Neural cell (in vitro differentiated cells): ENCODE measurements at regions not wholly inside any gene's neighbourhood (a gene's known extent, or its start where the extent isn't known, plus 50 kb on each side); places are given as distances from the start of the nearest gene placed in this dataset.

ENCODE experiments used
- H2AFZ ChIP-seq: fragments of 200-600, 300-800 bp; sonication (generic), shearing (Covaris generic); 2 replicates; pipeline ENCODE4 v1.6.0; 2014; ENCODE audit warnings: low read depth, mild to moderate bottlenecking, antibody characterized with exemption, low read length, moderate library complexity
- H3F3A ChIP-seq: fragments of 200-600 bp; shearing (Covaris generic); 2 replicates; pipeline ENCODE4 v1.6.1; 2016; ENCODE audit warnings: mild to moderate bottlenecking, moderate library complexity, mixed read lengths, antibody characterized with exemption, low read length; ENCODE audit not compliant: insufficient read depth, poor library complexity, severe bottlenecking
- H3K27ac ChIP-seq: fragments of 200-600, 300-800 bp; sonication (generic), shearing (Covaris generic); 2 replicates; pipeline ENCODE4 v1.5.1; 2014; ENCODE audit warnings: mild to moderate bottlenecking, low read length, moderate library complexity
- H3K27me3 ChIP-seq: fragments of 300-800, 200-600 bp; sonication (generic), shearing (Covaris generic); 2 replicates; pipeline ENCODE4 v1.6.0; 2014; ENCODE audit warnings: mild to moderate bottlenecking, low read depth, low read length, moderate library complexity; ENCODE audit not compliant: insufficient read depth
- H3K36me3 ChIP-seq: fragments of 300-800, 200-600 bp; sonication (generic), shearing (Covaris generic); 2 replicates; pipeline ENCODE4 v1.5.1; 2014; ENCODE audit warnings: mild to moderate bottlenecking, antibody characterized with exemption, low read length, moderate library complexity; ENCODE audit not compliant: insufficient read depth
- H3K4me2 ChIP-seq: fragments of 300-800, 200-600 bp; sonication (generic), shearing (Covaris generic); 2 replicates; pipeline ENCODE4 v1.6.0; 2014; ENCODE audit warnings: mild to moderate bottlenecking, low read length
- H3K4me3 ChIP-seq: fragments of 300-800, 200-600 bp; sonication (generic), shearing (Covaris generic); 2 replicates; pipeline ENCODE4 v1.5.1; 2014; ENCODE audit warnings: mild to moderate bottlenecking, low read length, moderate library complexity
- H3K79me2 ChIP-seq: fragments of 200-600 bp; shearing (Covaris generic); replicated peaks from 2 replicates; pipeline ENCODE4 v1.6.0; 2014; ENCODE audit warnings: mild to moderate bottlenecking, low read length, moderate library complexity; ENCODE audit not compliant: insufficient read depth
- H3K9ac ChIP-seq: fragments of 300-800, 200-600 bp; sonication (generic), shearing (Covaris generic); 2 replicates; pipeline ENCODE4 v1.6.1; 2016; ENCODE audit warnings: mild to moderate bottlenecking, low read length, mixed read lengths
- H3K9me2 ChIP-seq: fragments of 200-600 bp; shearing (Covaris generic); 2 replicates; pipeline ENCODE4 v1.6.1; 2016; ENCODE audit warnings: mild to moderate bottlenecking, low read length, mixed read lengths; ENCODE audit not compliant: insufficient read depth
- H3K9me3 ChIP-seq: fragments of 200-600, 300-800 bp; sonication (generic), shearing (Covaris generic); 2 replicates; pipeline ENCODE4 v1.6.1; 2016; ENCODE audit warnings: mild to moderate bottlenecking, mixed run types, low read length, moderate library complexity, mixed read lengths
- H4K20me1 ChIP-seq: fragments of 200-600 bp; shearing (Covaris generic); 2 replicates; pipeline ENCODE4 v1.6.1; 2016; ENCODE audit warnings: mild to moderate bottlenecking, mixed run types; ENCODE audit not compliant: insufficient read depth
- CTCF ChIP-seq: fragments of 450-650 bp; IDR thresholded peaks from 2 replicates; pipeline ENCODE4 v1.5.1; 2014; ENCODE audit warnings: antibody characterized with exemption, mild to moderate bottlenecking, moderate library complexity; ENCODE audit not compliant: poor library complexity, severe bottlenecking
- EP300 ChIP-seq: fragments of 450-650 bp; conservative IDR thresholded peaks from 2 replicates; pipeline ENCODE4 v1.6.1; 2014; ENCODE audit warnings: antibody characterized with exemption, mild to moderate bottlenecking, moderate library complexity; ENCODE audit not compliant: poor library complexity, severe bottlenecking
- EZH2 ChIP-seq: fragments of 200-600, 300-800 bp; shearing (Covaris generic), sonication (generic); IDR thresholded peaks from 2 replicates; pipeline ENCODE4 v1.6.1; 2014; ENCODE audit warnings: antibody characterized with exemption, low read length, borderline replicate concordance, mild to moderate bottlenecking; ENCODE audit not compliant: insufficient read depth, poor library complexity, severe bottlenecking
- MXI1 ChIP-seq: fragments of 450-650 bp; conservative IDR thresholded peaks from 2 replicates; pipeline ENCODE4 v1.6.1; 2014; ENCODE audit warnings: antibody characterized with exemption, mild to moderate bottlenecking; ENCODE audit not compliant: poor library complexity, severe bottlenecking
- POLR2AphosphoS5 ChIP-seq: IDR thresholded peaks from 2 replicates; pipeline ENCODE4 v1.6.1; 2012
- RAD21 ChIP-seq: fragments of 450-650 bp; conservative IDR thresholded peaks from 2 replicates; pipeline ENCODE4 v1.6.1; 2014; ENCODE audit warnings: antibody characterized with exemption, mild to moderate bottlenecking, moderate library complexity
- REST ChIP-seq: IDR thresholded peaks from 2 replicates; pipeline ENCODE4 v1.6.1; 2012; ENCODE audit warnings: borderline replicate concordance
- SMC3 ChIP-seq: fragments of 450-650 bp; conservative IDR thresholded peaks from 2 replicates; pipeline ENCODE4 v1.6.1; 2014; ENCODE audit warnings: antibody characterized with exemption, mild to moderate bottlenecking, moderate library complexity; ENCODE audit not compliant: poor library complexity
- TAF1 ChIP-seq: IDR thresholded peaks from 2 replicates; pipeline ENCODE4 v1.6.1; 2012; ENCODE audit warnings: low read depth

GRCh38 chr4:181939199-181939945, 303.8 kb upstream of the TENM3 start:
- H3K27me3 ChIP-seq: no peaks in the 10 kb centered on the region
- no peaks in the 10 kb centered on the region for H3K9me2 ChIP-seq
- no peaks in the 10 kb centered on the region for H3K36me3 ChIP-seq
- TF ChIP-seq SMC3: no peak
- TF ChIP-seq POLR2AphosphoS5: no peak
- no peak for TF ChIP-seq EP300
- no peak for TF ChIP-seq TAF1
- TF ChIP-seq MXI1: no peak
- no peak for TF ChIP-seq RAD21
- no peak for TF ChIP-seq REST
- TF ChIP-seq EZH2: no peak
- no peak for TF ChIP-seq CTCF
- no peak overlapping the region for H3K9ac ChIP-seq
- no peak overlapping the region for H3K27ac ChIP-seq
- H4K20me1 ChIP-seq: no peaks in the 10 kb centered on the region
- no peak overlapping the region for H3K4me3 ChIP-seq
- no peak overlapping the region for H3K4me2 ChIP-seq
- no peaks in the 10 kb centered on the region for H3K9me3 ChIP-seq
- no peaks in the 10 kb centered on the region for H3K79me2 ChIP-seq
- no peaks in the 10 kb centered on the region for H3F3A ChIP-seq
- no peak overlapping the region for H2AFZ ChIP-seq

- Histone ChIP-seq H3K36me3 (no peaks in the 10 kb centered on the region), H3K27me3 (no peaks in the 10 kb centered on the region), H3K9me3 (no peaks in the 10 kb centered on the region), H3F3A (no peaks in the 10 kb centered on the region), H3K27ac (no peak overlapping the region), H3K4me2 (no peak overlapping the region), H3K9ac (no peak overlapping the region), H3K79me2 (no peaks in the 10 kb centered on the region), H4K20me1 (no peaks in the 10 kb centered on the region), H2AFZ (no peak overlapping the region), H3K4me3 (no peak overlapping the region), H3K9me2 (no peaks in the 10 kb centered on the region)
- TF ChIP-seq REST (no peak), RAD21 (no peak), EP300 (no peak), CTCF (no peak), MXI1 (no peak), SMC3 (no peak), POLR2AphosphoS5 (no peak), EZH2 (no peak), TAF1 (no peak)
These were observed 298.7 kb upstream of the TENM3 start for GRCh38 chr4:181944527-181944926.
